H1 (cell line): ENCODE measurements at regions not wholly inside any gene's neighbourhood (a gene's known extent, or its start where the extent isn't known, plus 50 kb on each side); places are given as distances from the start of the nearest gene placed in this dataset.

Experiments
- CTCF ChIA-PET: fragments of 300-600 bp; sonication (Branson Sonifier 250); formaldehyde crosslinking; loops from one replicate; lab custom pipeline; 2021; ENCODE audit not compliant: partially characterized antibody; lab: Charles Lee
- POLR2A ChIA-PET: fragments of 300-600 bp; sonication (Branson Sonifier 250); formaldehyde crosslinking; loops from one replicate; lab custom pipeline; 2021; ENCODE audit warnings: inconsistent platforms; ENCODE audit not compliant: partially characterized antibody; lab: Charles Lee
- DNase-seq, 2 experiments: peaks; one replicate each; pipeline versions ENCODE4 v3.0.0 to v3.0.0-alpha.2; 2010 to 2022; ENCODE audit warnings: low spot score in 2 of 2, low read depth in 1 of 2, mixed read lengths in 1 of 2
- FAIRE-seq: peaks from 2 replicates; lab custom pipeline; 2011; peaks lifted over from hg19 to GRCh38; lab: Jason Lieb, UNC
- H2AFZ ChIP-seq: 2 replicates; pipeline ENCODE4 v1.8.1; 2012; ENCODE audit warnings: low read length, inconsistent platforms
- H2AK5ac ChIP-seq: 2 replicates; pipeline ENCODE4 v1.6.1; 2013; ENCODE audit warnings: low read depth, low read length
- H2BK120ac ChIP-seq: replicated peaks from 2 replicates; pipeline ENCODE3; 2013; ENCODE audit warnings: low read depth, low read length, inconsistent platforms
- H2BK12ac ChIP-seq: 2 replicates; pipeline ENCODE4 v1.6.1; 2013; ENCODE audit warnings: low read depth, low read length
- H2BK15ac ChIP-seq: 2 replicates; pipeline ENCODE4 v1.6.1; 2013; ENCODE audit warnings: low read length
- H2BK20ac ChIP-seq: 2 replicates; pipeline ENCODE4 v1.6.1; 2013; ENCODE audit warnings: low read length
- H2BK5ac ChIP-seq: 2 replicates; pipeline ENCODE4 v1.6.1; 2013; ENCODE audit warnings: low read depth, low read length
- H3K14ac ChIP-seq: 2 replicates; pipeline ENCODE4 v1.6.1; 2013; ENCODE audit warnings: inconsistent platforms; ENCODE audit not compliant: insufficient read length
- H3K18ac ChIP-seq: 2 replicates; pipeline ENCODE4 v1.6.1; 2013; ENCODE audit warnings: low read length; ENCODE audit errors: extremely low read depth
- H3K23ac ChIP-seq: 2 replicates; pipeline ENCODE4 v1.6.1; 2013; ENCODE audit warnings: inconsistent platforms; ENCODE audit not compliant: insufficient read length
- H3K23me2 ChIP-seq: 2 replicates; pipeline ENCODE4 v1.6.1; 2013; ENCODE audit warnings: low read depth, low read length
- H3K27ac ChIP-seq: 2 replicates; pipeline ENCODE4 v1.6.1; 2011; ENCODE audit warnings: low read depth, low read length, inconsistent platforms
- H3K27me3 ChIP-seq, 4 experiments: replicated peaks in 1 of 4; 1 replicate in 1 of 4; 2 replicates in 3 of 4; pipeline versions ENCODE4 v1.6.1 to v1.8.1; 2011 to 2013; ENCODE audit warnings: low read length in 3 of 4, mild to moderate bottlenecking in 3 of 4, inconsistent platforms in 2 of 4, mixed read lengths in 2 of 4, moderate library complexity in 1 of 4; ENCODE audit not compliant: control insufficient read depth in 3 of 4, insufficient read depth in 3 of 4; ENCODE audit errors: extremely low read depth in 1 of 4
- H3K36me3 ChIP-seq, 4 experiments: 2 replicates each; pipeline versions ENCODE4 v1.6.1 to v1.8.1; 2011 to 2013; ENCODE audit warnings: mild to moderate bottlenecking in 4 of 4, low read length in 3 of 4, moderate library complexity in 2 of 4, control low read depth in 1 of 4, inconsistent platforms in 1 of 4; ENCODE audit not compliant: insufficient read depth in 4 of 4, control insufficient read depth in 2 of 4
- H3K4ac ChIP-seq: replicated peaks from 2 replicates; pipeline ENCODE3; 2013; ENCODE audit warnings: low read length, low read depth, mixed read lengths, inconsistent platforms; ENCODE audit not compliant: insufficient read length
- H3K4me1 ChIP-seq, 4 experiments: replicated peaks in 1 of 4; 1 replicate in 1 of 4; 2 replicates in 3 of 4; pipeline versions ENCODE4 v1.6.1 to v1.8.1; 2011 to 2013; ENCODE audit warnings: low read length in 3 of 4, inconsistent platforms in 2 of 4, mixed read lengths in 1 of 4; ENCODE audit not compliant: insufficient read depth in 4 of 4, control insufficient read depth in 3 of 4
- H3K4me2 ChIP-seq, 2 experiments: 2 replicates each; pipeline versions ENCODE4 v1.6.1 to v1.8.1; 2011 to 2013; ENCODE audit warnings: low read depth in 2 of 2, low read length in 2 of 2, control low read depth in 1 of 2, inconsistent platforms in 1 of 2, mild to moderate bottlenecking in 1 of 2; ENCODE audit not compliant: insufficient read depth in 1 of 2
- H3K4me3 ChIP-seq, 4 experiments: fragments of 200-600, 300-600 bp in 1 of 4; sonication (generic), shearing (Covaris generic), sonication (Bioruptor Twin) in 1 of 4; 2 replicates each; pipeline versions ENCODE4 v1.5.1 to v1.8.1; 2011 to 2016; ENCODE audit warnings: low read length in 4 of 4, low read depth in 3 of 4, control low read depth in 2 of 4, inconsistent platforms in 2 of 4, mild to moderate bottlenecking in 2 of 4, mixed read lengths in 1 of 4, moderate library complexity in 1 of 4; ENCODE audit not compliant: insufficient read depth in 2 of 4; ENCODE audit errors: extremely low read depth in 1 of 4
- H3K56ac ChIP-seq: replicated peaks from 2 replicates; pipeline ENCODE3; 2013; ENCODE audit warnings: low read depth, mild to moderate bottlenecking, mixed read lengths, low read length, inconsistent platforms; ENCODE audit not compliant: insufficient read length
- H3K79me1 ChIP-seq: 2 replicates; pipeline ENCODE4 v1.6.1; 2013; ENCODE audit warnings: low read depth, low read length, control low read depth
- H3K79me2 ChIP-seq, 2 experiments: 2 replicates each; pipeline versions ENCODE4 v1.6.1 to v1.8.1; 2012 to 2013; ENCODE audit warnings: low read length in 2 of 2, mild to moderate bottlenecking in 2 of 2, inconsistent platforms in 1 of 2; ENCODE audit not compliant: insufficient read depth in 2 of 2, control insufficient read depth in 1 of 2
- H3K9ac ChIP-seq, 4 experiments: replicated peaks in 1 of 4; 1 replicate in 1 of 4; 2 replicates in 3 of 4; pipeline versions ENCODE4 v1.6.1 to v1.8.1; 2011 to 2013; ENCODE audit warnings: low read depth in 3 of 4, low read length in 3 of 4, control low read depth in 2 of 4, mild to moderate bottlenecking in 2 of 4, moderate library complexity in 2 of 4, inconsistent platforms in 1 of 4; ENCODE audit errors: extremely low read depth in 1 of 4
- H3K9me3 ChIP-seq, 2 experiments: 2 replicates each; pipeline versions ENCODE4 v1.6.1 to v1.8.1; 2012 to 2013; ENCODE audit warnings: mild to moderate bottlenecking in 2 of 2, moderate library complexity in 2 of 2, control low read depth in 1 of 2, inconsistent platforms in 1 of 2, low read depth in 1 of 2, low read length in 1 of 2, mixed read lengths in 1 of 2; ENCODE audit not compliant: insufficient read depth in 2 of 2
- H4K20me1 ChIP-seq, 2 experiments: replicated peaks in 1 of 2; 2 replicates each; pipeline versions ENCODE3 to v1.8.1; 2011 to 2013; ENCODE audit warnings: inconsistent platforms in 2 of 2, low read length in 2 of 2, mild to moderate bottlenecking in 1 of 2; ENCODE audit not compliant: insufficient read depth in 2 of 2, control insufficient read depth in 1 of 2
- H4K5ac ChIP-seq: 2 replicates; pipeline ENCODE4 v1.6.1; 2013; ENCODE audit warnings: low read length, low read depth, mixed read lengths, inconsistent platforms; ENCODE audit not compliant: insufficient read length
- H4K8ac ChIP-seq: 2 replicates; pipeline ENCODE4 v1.8.0; 2013; ENCODE audit warnings: mild to moderate bottlenecking, moderate library complexity, low read length, inconsistent platforms; ENCODE audit not compliant: insufficient read depth; ENCODE audit errors: extremely low read depth
- H4K91ac ChIP-seq: replicated peaks from 2 replicates; pipeline ENCODE3; 2013; ENCODE audit warnings: low read length, mixed read lengths, inconsistent platforms; ENCODE audit not compliant: insufficient read length
- BRCA1 ChIP-seq: IDR thresholded peaks from 2 replicates; pipeline ENCODE4 v1.6.1; 2012; ENCODE audit warnings: low read depth, low read length, improper control_type of control experiment
- CTBP2 ChIP-seq: IDR thresholded peaks from 2 replicates; pipeline ENCODE4 v1.7.0; 2011; ENCODE audit warnings: borderline replicate concordance, mild to moderate bottlenecking, moderate library complexity, mixed read lengths, low read length; ENCODE audit not compliant: insufficient read depth, insufficient read length
- SP4 ChIP-seq: IDR thresholded peaks from 2 replicates; pipeline ENCODE4 v1.6.1; 2012; ENCODE audit warnings: low read length, inconsistent platforms
- SRF ChIP-seq: IDR thresholded peaks from 2 replicates; pipeline ENCODE4 v1.6.1; 2011; ENCODE audit warnings: mild to moderate bottlenecking, low read depth, low read length, moderate library complexity
- WGBS, 2 experiments: shearing (Covaris generic) in 1 of 2; methylation state at CpG; one replicate each; pipeline versions ENCODE4 v1.1.6 to v1.1.7; 2013 to 2015; ENCODE audit warnings: low lambda C conversion rate in 2 of 2, mixed read lengths in 2 of 2, inconsistent platforms in 1 of 2, low coverage in 1 of 2, missing lambda C conversion rate in 1 of 2; ENCODE audit not compliant: insufficient replicate concordance in 2 of 2, insufficient coverage in 1 of 2, insufficient read length in 1 of 2; ENCODE audit errors: extremely low coverage in 1 of 2, missing lambda C conversion rate in 1 of 2; 5-methylcytosine and 5-hydroxymethylcytosine counted together

DNA sequence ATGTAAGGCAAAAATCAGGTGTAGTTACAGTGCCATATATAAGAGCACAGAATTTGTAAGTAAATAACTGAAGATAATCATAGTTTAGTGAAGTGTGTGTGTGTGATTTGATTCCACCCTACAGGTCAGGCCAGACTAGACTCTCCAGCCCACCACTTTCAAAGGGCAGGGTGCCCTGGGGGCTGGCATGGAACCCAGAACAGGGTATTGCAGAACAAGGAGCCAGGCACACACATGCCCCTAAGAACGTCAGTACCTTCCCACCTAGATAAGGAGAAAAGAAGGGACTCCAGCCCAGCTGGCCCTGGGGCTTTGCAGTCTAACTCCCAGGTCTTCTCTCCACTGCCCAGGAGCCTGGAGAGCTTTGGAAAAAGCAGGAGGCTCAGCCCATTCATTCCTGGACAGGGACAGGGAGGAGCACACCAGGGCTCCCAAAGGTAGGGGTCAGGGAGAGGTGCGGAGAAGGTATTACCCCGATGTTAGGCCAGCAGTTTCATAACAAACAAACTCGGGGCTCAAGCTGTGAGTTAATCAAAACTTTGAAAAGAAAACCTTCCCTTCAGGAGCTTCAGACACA lies 149.7 kb upstream of the VANGL1 start:
- Histone ChIP-seq H3K4me1 (peaks cover 0 to 9% (median 3%) of the 10 kb centered on the region in 4 experiments; a peak in 6 of 7 replicates), H3K4me3 (peak overlapping the region in 2 of 4 experiments; percentile 17 to 19; a peak in 3 of 8 replicates), H3K79me2 (no peaks in the 10 kb centered on the region), H2BK120ac (no peak overlapping the region), H2BK5ac (no peak overlapping the region), H4K91ac (no peak overlapping the region), H3K27ac (no peak overlapping the region), H3K79me1 (no peaks in the 10 kb centered on the region), H3K23me2 (no peaks in the 10 kb centered on the region), H3K9ac (no peak overlapping the region), H3K4me2 (no peak overlapping the region; a peak in 1 of 4 replicates), H4K20me1 (no peaks in the 10 kb centered on the region), H3K9me3 (no peaks in the 10 kb centered on the region), H3K14ac (no peak overlapping the region), H3K56ac (no peak overlapping the region), H3K4ac (no peak overlapping the region), H3K27me3 (no peaks in the 10 kb centered on the region), H2BK20ac (no peak overlapping the region), H2BK15ac (no peak overlapping the region), H4K8ac (no peak overlapping the region), H2AK5ac (no peak overlapping the region), H2AFZ (peak overlapping the region; percentile 26), H3K23ac (no peak overlapping the region), H3K18ac (no peak overlapping the region), H2BK12ac (no peak overlapping the region), H4K5ac (no peak overlapping the region), H3K36me3 (no peaks in the 10 kb centered on the region)
- ChIA-PET POLR2A (no interaction called here), CTCF (interaction anchor here (0.8 to 2.9 kb wide), 4 partner anchors 9 to 350 kb away, joined by 4 to 8 read pairs (median 4); no protein-coding TSS in a partner anchor)
- FAIRE-seq: no peak
- no peak for DNase-seq
- TF ChIP-seq SRF: no peak
- no peak for TF ChIP-seq CTBP2
- TF ChIP-seq BRCA1: no peak
- TF ChIP-seq SP4: no peak
- WGBS, 2 experiments: 62% methylated on average over 4 of the region's 4 CpGs; no CpG with 5 or more reads in 1 of the 2 experiments
